Caco-2 (cell line): ENCODE measurements at regions not wholly inside any gene's neighbourhood (a gene's known extent, or its start where the extent isn't known, plus 50 kb on each side); places are given as distances from the start of the nearest gene placed in this dataset.

Experiments
- BruUV-seq: library from RNA; stranded (reverse); fragments of 400-500 nt; replicated peaks from 2 replicates; lab custom pipeline; 2021; lab: Mats Ljungman, UMichigan
- CTCF ChIA-PET: fragments of 300-600 bp; sonication (Branson Sonifier 250); formaldehyde crosslinking; loops from one replicate; lab custom pipeline; 2022; ENCODE audit warnings: antibody characterized with exemption; lab: Charles Lee
- POLR2A ChIA-PET: fragments of 300-600 bp; sonication (Branson Sonifier 250); formaldehyde crosslinking; loops from one replicate; lab custom pipeline; 2022; ENCODE audit warnings: antibody characterized with exemption; lab: Charles Lee
- DNase-seq, 2 experiments: peaks; one replicate each; pipeline versions ENCODE4 v3.0.0 to v3.0.0-alpha.2; 2020 to 2022
- H3K27me3 ChIP-seq: replicated peaks from 2 replicates; pipeline ENCODE4 v1.6.0; 2011; ENCODE audit warnings: low read length; ENCODE audit not compliant: control insufficient read depth, insufficient read depth
- H3K36me3 ChIP-seq: 2 replicates; pipeline ENCODE4 v1.5.1; 2011; ENCODE audit warnings: low read length; ENCODE audit not compliant: control insufficient read depth, insufficient read depth
- H3K4me1 ChIP-seq: fragments of 250-450 bp; sonication (Bioruptor Pico); 2 replicates; pipeline ENCODE4 v1.5.1; 2020; ENCODE audit warnings: mild to moderate bottlenecking
- H3K4me3 ChIP-seq: 2 replicates; pipeline ENCODE4 v1.5.1; 2011; ENCODE audit warnings: low read depth, mild to moderate bottlenecking, control low read depth, low read length
- H3K9me3 ChIP-seq: fragments of 250-450 bp; sonication (Bioruptor Pico); 2 replicates; pipeline ENCODE4 v1.5.1; 2020; ENCODE audit warnings: mild to moderate bottlenecking, moderate library complexity
- H3K27ac Mint-ChIP-seq: one replicate; pipeline ENCODE4 v1.8.0; 2022; ENCODE audit warnings: mixed read lengths; ENCODE audit not compliant: unreplicated experiment
- H3K27me3 Mint-ChIP-seq: one replicate; pipeline ENCODE4 v1.8.0; 2022; ENCODE audit warnings: mixed read lengths; ENCODE audit not compliant: insufficient read depth, unreplicated experiment
- H3K36me3 Mint-ChIP-seq: one replicate; pipeline ENCODE4 v1.8.0; 2022; ENCODE audit warnings: mild to moderate bottlenecking, mixed read lengths; ENCODE audit not compliant: insufficient read depth, unreplicated experiment
- H3K4me1 Mint-ChIP-seq: one replicate; pipeline ENCODE4 v1.8.0; 2022; ENCODE audit warnings: low read depth, mixed read lengths; ENCODE audit not compliant: unreplicated experiment
- H3K4me3 Mint-ChIP-seq: one replicate; pipeline ENCODE4 v1.8.0; 2022; ENCODE audit warnings: mild to moderate bottlenecking, moderate library complexity, mixed read lengths; ENCODE audit not compliant: unreplicated experiment
- H3K9me3 Mint-ChIP-seq: one replicate; pipeline ENCODE4 v1.8.0; 2022; ENCODE audit warnings: mixed read lengths; ENCODE audit not compliant: unreplicated experiment
- intact Hi-C: fragments of 100-400 bp; cut with micrococcal nuclease; formaldehyde crosslinking; loops from one replicate; pipeline ENCODE4 v1.10.0; 2022; ENCODE audit not compliant: unreplicated experiment
- TF ChIP-seq, protein P1 (sequence below), 2 experiments: fragments of 200-600 bp in 1 of 2; IDR thresholded peaks; 1 replicate in 1 of 2; 2 replicates in 1 of 2; pipeline versions ENCODE4 v1.5.1 to v1.8.0; 2011 to 2022; ENCODE audit warnings: antibody characterized with exemption in 1 of 2, control low read depth in 1 of 2, inconsistent platforms in 1 of 2, low read depth in 1 of 2, low read length in 1 of 2, mild to moderate bottlenecking in 1 of 2, moderate library complexity in 1 of 2; ENCODE audit not compliant: insufficient read depth in 1 of 2, severe bottlenecking in 1 of 2, unreplicated experiment in 1 of 2

DNA sequence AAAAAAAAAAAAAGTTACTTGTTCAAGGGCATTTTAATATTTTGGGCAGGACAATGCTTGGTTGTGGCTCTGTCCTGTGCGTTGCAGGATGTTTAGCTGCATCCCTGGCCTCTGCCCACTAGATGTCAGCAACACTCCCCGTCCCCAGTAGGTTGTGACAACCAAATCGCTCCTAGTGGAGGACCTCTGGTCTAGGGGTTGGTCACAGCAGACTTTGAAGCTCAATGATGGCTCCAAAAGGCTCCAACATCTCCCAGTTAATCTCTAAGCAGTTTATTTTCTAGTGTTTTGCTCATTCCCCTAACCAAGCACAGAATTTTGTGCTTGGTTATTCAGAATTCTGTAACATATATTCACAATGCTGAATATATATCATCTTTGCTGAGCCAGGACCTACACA, 67.0 kb downstream of the CHRNA1 start:
- TF ChIP-seq, protein P1, sequence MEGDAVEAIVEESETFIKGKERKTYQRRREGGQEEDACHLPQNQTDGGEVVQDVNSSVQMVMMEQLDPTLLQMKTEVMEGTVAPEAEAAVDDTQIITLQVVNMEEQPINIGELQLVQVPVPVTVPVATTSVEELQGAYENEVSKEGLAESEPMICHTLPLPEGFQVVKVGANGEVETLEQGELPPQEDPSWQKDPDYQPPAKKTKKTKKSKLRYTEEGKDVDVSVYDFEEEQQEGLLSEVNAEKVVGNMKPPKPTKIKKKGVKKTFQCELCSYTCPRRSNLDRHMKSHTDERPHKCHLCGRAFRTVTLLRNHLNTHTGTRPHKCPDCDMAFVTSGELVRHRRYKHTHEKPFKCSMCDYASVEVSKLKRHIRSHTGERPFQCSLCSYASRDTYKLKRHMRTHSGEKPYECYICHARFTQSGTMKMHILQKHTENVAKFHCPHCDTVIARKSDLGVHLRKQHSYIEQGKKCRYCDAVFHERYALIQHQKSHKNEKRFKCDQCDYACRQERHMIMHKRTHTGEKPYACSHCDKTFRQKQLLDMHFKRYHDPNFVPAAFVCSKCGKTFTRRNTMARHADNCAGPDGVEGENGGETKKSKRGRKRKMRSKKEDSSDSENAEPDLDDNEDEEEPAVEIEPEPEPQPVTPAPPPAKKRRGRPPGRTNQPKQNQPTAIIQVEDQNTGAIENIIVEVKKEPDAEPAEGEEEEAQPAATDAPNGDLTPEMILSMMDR (IDR thresholded peaks at IDR 0.05; ENCODE audit: insufficient read depth in 1 of 2, low read depth in 1 of 2, low read length in 1 of 2, severe bottlenecking in 1 of 2, unreplicated experiment in 1 of 2), result peak; percentile 71 to 93
- H3K36me3 ChIP-seq, result no peaks in the 10 kb centered on the region
- no peak overlapping the region for H3K4me3 ChIP-seq
- Mint-ChIP-seq H3K27me3 (no peaks in the 10 kb centered on the region), H3K36me3 (no peaks in the 10 kb centered on the region), H3K4me1 (peaks cover 6% of the 10 kb centered on the region), H3K27ac (no peak overlapping the region), H3K4me3 (no peak overlapping the region), H3K9me3 (no peaks in the 10 kb centered on the region)
- H3K27me3 ChIP-seq, result no peaks in the 10 kb centered on the region
- intact Hi-C loops, result loop anchor here (2.0 kb wide), 1 partner anchor 234 kb away; no protein-coding TSS in a partner anchor
- no TSS peak for BruUV-seq
- ChIA-PET POLR2A (no interaction called here), CTCF (interaction anchor here (0.5 to 1.8 kb wide), 22 partner anchors 9 to 478 kb away, joined by 3 to 20 read pairs (median 4); no protein-coding TSS in a partner anchor)
- peak; percentile 71 to 77 for DNase-seq
- peaks cover 6% of the 10 kb centered on the region; the same call in 1 of the 2 replicates for H3K4me1 ChIP-seq
- no peaks in the 10 kb centered on the region for H3K9me3 ChIP-seq

DNA sequence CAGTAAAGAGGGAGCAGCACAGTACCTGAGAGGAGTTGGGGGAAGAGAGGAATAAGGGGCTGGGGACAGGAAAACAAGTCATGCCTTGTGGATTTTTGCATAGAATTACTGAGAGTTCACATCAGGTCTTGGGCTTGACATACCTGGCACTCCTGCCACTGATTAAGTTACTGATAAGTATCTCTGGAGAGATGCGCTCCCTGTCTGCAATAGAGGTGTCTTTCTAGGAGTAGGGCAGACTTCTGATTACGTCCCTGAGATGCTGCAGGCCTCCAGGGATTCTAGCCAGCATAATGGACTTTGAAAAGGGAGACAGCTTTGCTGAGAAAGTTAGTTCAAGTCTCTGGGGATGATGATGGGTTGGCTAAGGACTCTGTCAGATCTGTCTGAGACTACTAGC, 69.4 kb downstream of the CHRNA1 start:
- ChIA-PET CTCF (no interaction called here), POLR2A (no interaction called here)
- no peak overlapping the region for H3K4me3 Mint-ChIP-seq
- no peak for DNase-seq
- Histone ChIP-seq H3K36me3 (no peaks in the 10 kb centered on the region), H3K4me3 (no peak overlapping the region), H3K9me3 (no peaks in the 10 kb centered on the region), H3K4me1 (peaks cover 6% of the 10 kb centered on the region; the same call in 1 of the 2 replicates), H3K27me3 (no peaks in the 10 kb centered on the region)
- TF ChIP-seq, protein P1 (IDR thresholded peaks at IDR 0.05; ENCODE audit: insufficient read depth in 1 of 2, low read depth in 1 of 2, low read length in 1 of 2, severe bottlenecking in 1 of 2, unreplicated experiment in 1 of 2), result no peak
- no peaks in the 10 kb centered on the region for H3K36me3 Mint-ChIP-seq
- H3K27ac Mint-ChIP-seq, result no peak overlapping the region
- no TSS peak for BruUV-seq
- no peaks in the 10 kb centered on the region for H3K9me3 Mint-ChIP-seq
- H3K4me1 Mint-ChIP-seq, result peaks cover 6% of the 10 kb centered on the region
- intact Hi-C loops, result no loop called here
- no peaks in the 10 kb centered on the region for H3K27me3 Mint-ChIP-seq

DNA sequence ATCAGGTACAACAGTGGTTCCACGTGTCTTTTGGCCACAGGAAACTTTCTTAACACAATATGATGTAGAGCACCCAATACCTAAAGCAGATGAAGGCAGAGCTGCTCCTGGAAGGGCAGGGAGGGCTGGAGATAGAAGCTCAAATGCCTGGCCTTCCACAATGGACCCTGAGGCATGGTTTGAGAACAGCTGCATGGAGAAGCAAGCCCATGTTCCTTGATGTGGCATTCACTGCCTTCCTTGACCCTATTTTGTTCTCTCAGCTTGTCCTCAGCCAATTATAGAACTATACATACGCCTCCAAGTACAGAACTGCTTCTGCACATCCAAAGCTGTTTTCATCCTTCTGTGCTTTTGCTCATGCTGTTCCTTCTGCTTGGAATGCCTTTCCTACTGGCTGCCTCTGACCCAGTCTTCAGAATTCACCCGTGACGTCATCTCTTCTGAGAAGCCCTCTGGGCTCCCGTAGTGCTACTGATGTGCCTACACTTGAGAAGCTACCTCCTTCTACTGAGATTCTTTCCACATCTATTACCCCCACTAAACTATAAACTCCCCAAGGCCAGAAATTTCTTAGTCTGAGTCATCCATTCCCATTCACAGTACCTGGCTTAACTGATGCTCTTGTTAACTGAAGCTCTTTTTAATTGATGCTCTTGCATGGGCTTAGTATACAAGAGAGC, 69.9 kb downstream of the CHRNA1 start:
- TF ChIP-seq, protein P1 (IDR thresholded peaks at IDR 0.05; ENCODE audit: insufficient read depth in 1 of 2, low read depth in 1 of 2, low read length in 1 of 2, severe bottlenecking in 1 of 2, unreplicated experiment in 1 of 2), result no peak
- Mint-ChIP-seq H3K27ac (no peak overlapping the region), H3K9me3 (no peaks in the 10 kb centered on the region), H3K27me3 (no peaks in the 10 kb centered on the region), H3K4me3 (no peak overlapping the region), H3K36me3 (no peaks in the 10 kb centered on the region), H3K4me1 (peaks cover 6% of the 10 kb centered on the region)
- Histone ChIP-seq H3K27me3 (no peaks in the 10 kb centered on the region), H3K9me3 (no peaks in the 10 kb centered on the region), H3K36me3 (no peaks in the 10 kb centered on the region), H3K4me3 (no peak overlapping the region), H3K4me1 (peaks cover 6% of the 10 kb centered on the region; the same call in 1 of the 2 replicates)
- ChIA-PET POLR2A (no interaction called here), CTCF (no interaction called here)
- intact Hi-C loops, result no loop called here
- DNase-seq, result no peak
- no TSS peak for BruUV-seq
